HCT116 (cell line): ENCODE measurements at regions not wholly inside any gene's neighbourhood (a gene's known extent, or its start where the extent isn't known, plus 50 kb on each side); places are given as distances from the start of the nearest gene placed in this dataset.

Experiments
- ATAC-seq: fragments of 200-7000 bp; cut with Tn5 transposase; 2 replicates; pipeline ENCODE4 v1.9.1; 2020; ENCODE audit warnings: mild to moderate bottlenecking, moderate library complexity
- BruUV-seq: library from RNA; stranded (reverse); fragments of 400-500 nt; replicated peaks from 2 replicates; lab custom pipeline; 2021; lab: Mats Ljungman, UMichigan
- CTCF ChIA-PET: fragments of 300-600 bp; sonication (Branson Sonifier 250); formaldehyde crosslinking; loops from one replicate; lab custom pipeline; 2021; ENCODE audit warnings: antibody characterized with exemption; lab: Charles Lee
- POLR2A ChIA-PET: fragments of 300-600, 350-600 bp; sonication (Branson Sonifier 250); formaldehyde crosslinking; loops from one replicate; lab custom pipeline; 2021; ENCODE audit warnings: antibody characterized with exemption; lab: Charles Lee
- RAD21 ChIA-PET, 2 experiments: fragments of 300-600 bp; sonication (Branson Sonifier 250); formaldehyde crosslinking; loops; one replicate each; lab custom pipeline; 2023; ENCODE audit warnings: low total read pairs in 2 of 2; ENCODE audit not compliant: uncharacterized antibody in 2 of 2, unreplicated experiment in 2 of 2, low non-redundant PET in 1 of 2; lab: Charles Lee
- DNase-seq: peaks from one replicate; pipeline ENCODE4 v3.0.0-alpha.2; 2010; ENCODE audit warnings: low read depth, low spot score
- H2AFZ ChIP-seq: fragments of 200-600 bp; shearing (Covaris generic), sonication (generic); 2 replicates; pipeline ENCODE4 v1.6.1; 2017; ENCODE audit warnings: low read depth, mixed run types, mixed read lengths, antibody characterized with exemption, low read length; ENCODE audit not compliant: poor library complexity, severe bottlenecking
- H3K27ac ChIP-seq: 2 replicates; pipeline ENCODE4 v1.5.1; 2012; ENCODE audit warnings: low read depth, low read length
- H3K27me3 ChIP-seq: fragments of 200-600 bp; sonication (generic); 2 replicates; pipeline ENCODE4 v1.6.1; 2016; ENCODE audit warnings: mixed run types, low read length, mixed read lengths; ENCODE audit not compliant: insufficient read depth
- H3K36me3 ChIP-seq, 2 experiments: fragments of 200-500 bp in 1 of 2; fragments of 200-600 bp in 1 of 2; sonication (Bioruptor generic) in 1 of 2; sonication (generic) in 1 of 2; 2 replicates each; pipeline versions ENCODE4 v1.5.1 to v1.6.1; 2014 to 2016; ENCODE audit warnings: low read length in 2 of 2, inconsistent platforms in 1 of 2, mixed read lengths in 1 of 2, mixed run types in 1 of 2; ENCODE audit not compliant: insufficient read depth in 2 of 2, control insufficient read depth in 1 of 2
- H3K4me1 ChIP-seq, 2 experiments: fragments of 200-600 bp in 1 of 2; sonication (generic) in 1 of 2; 2 replicates each; pipeline versions ENCODE4 v1.5.1 to v1.6.1; 2012 to 2017; ENCODE audit warnings: low read length in 2 of 2, inconsistent platforms in 1 of 2, mild to moderate bottlenecking in 1 of 2, mixed read lengths in 1 of 2, mixed run types in 1 of 2, moderate library complexity in 1 of 2; ENCODE audit not compliant: insufficient read depth in 2 of 2, control insufficient read depth in 1 of 2
- H3K4me2 ChIP-seq: fragments of 200-600 bp; sonication (generic); 2 replicates; pipeline ENCODE4 v1.6.1; 2017; ENCODE audit warnings: mixed run types, low read length, mixed read lengths
- H3K4me3 ChIP-seq, 2 experiments: fragments of 200-600 bp in 1 of 2; sonication (generic) in 1 of 2; replicated peaks in 1 of 2; 2 replicates each; pipeline ENCODE4 v1.5.1; 2011 to 2016; ENCODE audit warnings: low read length in 2 of 2, control low read depth in 1 of 2, low read depth in 1 of 2, mild to moderate bottlenecking in 1 of 2, mixed read lengths in 1 of 2, mixed run types in 1 of 2
- H3K79me2 ChIP-seq: fragments of 200-600 bp; sonication (generic); 2 replicates; pipeline ENCODE4 v1.6.1; 2017; ENCODE audit warnings: mild to moderate bottlenecking, mixed run types, low read length, moderate library complexity, mixed read lengths; ENCODE audit not compliant: insufficient read depth
- H3K9ac ChIP-seq: fragments of 200-600 bp; sonication (generic); 2 replicates; pipeline ENCODE4 v1.6.1; 2016; ENCODE audit warnings: low read length, mixed read lengths
- H3K9me2 ChIP-seq: fragments of 200-600 bp; sonication (generic), shearing (Covaris generic); 2 replicates; pipeline ENCODE4 v1.6.1; 2017; ENCODE audit warnings: mixed run types, mild to moderate bottlenecking, moderate library complexity; ENCODE audit not compliant: insufficient read depth
- H3K9me3 ChIP-seq, 2 experiments: fragments of 200-500 bp in 1 of 2; fragments of 200-600 bp in 1 of 2; sonication (Bioruptor generic) in 1 of 2; sonication (generic) in 1 of 2; 2 replicates each; pipeline ENCODE4 v1.6.1; 2014 to 2017; ENCODE audit warnings: low read length in 2 of 2, mixed read lengths in 2 of 2, inconsistent platforms in 1 of 2, low read depth in 1 of 2, mild to moderate bottlenecking in 1 of 2, mixed run types in 1 of 2, moderate library complexity in 1 of 2; ENCODE audit not compliant: control insufficient read depth in 1 of 2, insufficient read depth in 1 of 2
- H4K20me1 ChIP-seq: fragments of 200-600 bp; sonication (generic), shearing (Covaris generic); 2 replicates; pipeline ENCODE4 v1.6.1; 2017; ENCODE audit warnings: mixed run types, mild to moderate bottlenecking, moderate library complexity; ENCODE audit not compliant: insufficient read depth
- CBX3 ChIP-seq: IDR thresholded peaks from 2 replicates; pipeline ENCODE4 v1.6.1; 2012; ENCODE audit warnings: low read depth
- CEBPB ChIP-seq: IDR thresholded peaks from 2 replicates; pipeline ENCODE4 v1.6.1; 2012; ENCODE audit warnings: low read depth
- EGR1 ChIP-seq: IDR thresholded peaks from 2 replicates; pipeline ENCODE4 v1.6.1; 2012; ENCODE audit warnings: low read depth
- ELF1 ChIP-seq: IDR thresholded peaks from 2 replicates; pipeline ENCODE4 v1.6.1; 2012; ENCODE audit warnings: low read depth, borderline replicate concordance
- EZH2 ChIP-seq: fragments of 200-600 bp; sonication (generic); IDR thresholded peaks from 2 replicates; pipeline ENCODE4 v1.6.1; 2017; ENCODE audit warnings: antibody characterized with exemption, mixed run types
- EZH2phosphoT487 ChIP-seq: fragments of 200-600 bp; IDR thresholded peaks from 2 replicates; pipeline ENCODE4 v1.6.1; 2018; ENCODE audit warnings: antibody characterized with exemption, borderline replicate concordance
- JUND ChIP-seq: IDR thresholded peaks from 2 replicates; pipeline ENCODE4 v1.6.1; 2012
- POLR2A ChIP-seq: IDR thresholded peaks from 2 replicates; pipeline ENCODE4 v1.7.0; 2011; ENCODE audit warnings: borderline replicate concordance; ENCODE audit not compliant: insufficient read depth, insufficient read length; ENCODE audit errors: extremely low read depth
- POLR2AphosphoS5 ChIP-seq: IDR thresholded peaks from 2 replicates; pipeline ENCODE4 v1.6.1; 2011; ENCODE audit warnings: mild to moderate bottlenecking, low read depth, low read length, moderate library complexity
- RAD21 ChIP-seq: IDR thresholded peaks from 2 replicates; pipeline ENCODE4 v1.6.1; 2012; ENCODE audit warnings: low read depth, mild to moderate bottlenecking
- SIN3A ChIP-seq: IDR thresholded peaks from 2 replicates; pipeline ENCODE4 v1.6.1; 2012; ENCODE audit warnings: low read depth
- SP1 ChIP-seq: IDR thresholded peaks from 2 replicates; pipeline ENCODE4 v1.6.1; 2012; ENCODE audit warnings: low read depth
- SRF ChIP-seq: IDR thresholded peaks from 2 replicates; pipeline ENCODE4 v1.6.1; 2012; ENCODE audit warnings: low read depth
- TCF7L2 ChIP-seq: IDR thresholded peaks from 2 replicates; pipeline ENCODE4 v1.7.0; 2011; ENCODE audit warnings: borderline replicate concordance, inconsistent platforms; ENCODE audit not compliant: insufficient read depth, insufficient read length; ENCODE audit errors: extremely low read depth
- YY1 ChIP-seq: IDR thresholded peaks from 2 replicates; pipeline ENCODE4 v1.6.1; 2011; ENCODE audit warnings: low read length, low read depth, moderate library complexity, mild to moderate bottlenecking; ENCODE audit not compliant: insufficient replicate concordance; ENCODE audit errors: extremely low read depth
- ZFX ChIP-seq: fragments of 450-650 bp; IDR thresholded peaks from 2 replicates; pipeline ENCODE4 v1.6.1; 2017
- intact Hi-C: fragments of 100-400 bp; cut with micrococcal nuclease; formaldehyde crosslinking; loops from 2 replicates; pipeline ENCODE4 v1.10.0; 2022
- TF ChIP-seq, protein P1 (sequence below), 3 experiments: fragments of 200-600 bp in 1 of 3; sonication (generic) in 1 of 3; IDR thresholded peaks in 2 of 3; conservative IDR thresholded peaks in 1 of 3; 2 replicates each; pipeline ENCODE4 v1.5.1; 2012 to 2017; ENCODE audit warnings: low read depth in 2 of 3, low read length in 2 of 3, antibody characterized with exemption in 1 of 3, borderline replicate concordance in 1 of 3, control low read depth in 1 of 3, mild to moderate bottlenecking in 1 of 3, mixed read lengths in 1 of 3, mixed run types in 1 of 3, moderate library complexity in 1 of 3; ENCODE audit not compliant: insufficient read depth in 1 of 3
- TF ChIP-seq, protein P2 (sequence below): IDR thresholded peaks from 2 replicates; pipeline ENCODE4 v1.6.1; 2011; ENCODE audit warnings: mild to moderate bottlenecking, low read length, moderate library complexity; ENCODE audit not compliant: insufficient replicate concordance; ENCODE audit errors: extremely low read depth

DNA sequence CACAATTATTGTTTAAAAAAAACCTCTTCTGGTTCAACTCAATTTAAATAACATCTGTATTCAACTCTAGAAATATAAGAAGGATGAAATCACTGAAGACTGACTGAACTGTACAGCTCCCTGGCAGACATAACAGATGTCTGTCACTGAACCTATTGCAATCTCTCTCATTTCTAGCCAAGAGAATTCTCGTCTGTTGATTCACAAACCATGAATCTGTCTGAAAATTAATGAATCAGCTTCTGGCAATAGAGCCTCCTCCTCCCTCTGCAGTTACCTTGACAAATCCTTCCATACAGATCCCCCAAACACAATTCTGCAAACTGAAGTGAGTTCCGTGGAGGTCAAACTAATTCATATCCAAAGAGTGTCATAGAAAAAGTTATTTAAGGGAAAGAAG lies 561.4 kb downstream of the PYDC2 start:
- no peak for DNase-seq
- TF ChIP-seq, protein P1, sequence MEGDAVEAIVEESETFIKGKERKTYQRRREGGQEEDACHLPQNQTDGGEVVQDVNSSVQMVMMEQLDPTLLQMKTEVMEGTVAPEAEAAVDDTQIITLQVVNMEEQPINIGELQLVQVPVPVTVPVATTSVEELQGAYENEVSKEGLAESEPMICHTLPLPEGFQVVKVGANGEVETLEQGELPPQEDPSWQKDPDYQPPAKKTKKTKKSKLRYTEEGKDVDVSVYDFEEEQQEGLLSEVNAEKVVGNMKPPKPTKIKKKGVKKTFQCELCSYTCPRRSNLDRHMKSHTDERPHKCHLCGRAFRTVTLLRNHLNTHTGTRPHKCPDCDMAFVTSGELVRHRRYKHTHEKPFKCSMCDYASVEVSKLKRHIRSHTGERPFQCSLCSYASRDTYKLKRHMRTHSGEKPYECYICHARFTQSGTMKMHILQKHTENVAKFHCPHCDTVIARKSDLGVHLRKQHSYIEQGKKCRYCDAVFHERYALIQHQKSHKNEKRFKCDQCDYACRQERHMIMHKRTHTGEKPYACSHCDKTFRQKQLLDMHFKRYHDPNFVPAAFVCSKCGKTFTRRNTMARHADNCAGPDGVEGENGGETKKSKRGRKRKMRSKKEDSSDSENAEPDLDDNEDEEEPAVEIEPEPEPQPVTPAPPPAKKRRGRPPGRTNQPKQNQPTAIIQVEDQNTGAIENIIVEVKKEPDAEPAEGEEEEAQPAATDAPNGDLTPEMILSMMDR (IDR thresholded peaks at IDR 0.05 in 2 of 3, conservative IDR thresholded peaks at IDR 0.05 in 1 of 3; ENCODE audit: borderline replicate concordance in 1 of 3, insufficient read depth in 1 of 3, low read depth in 2 of 3, low read length in 2 of 3): no peak
- TF ChIP-seq SRF (no peak), POLR2AphosphoS5 (no peak), ELF1 (no peak), TCF7L2 (no peak), POLR2A (no peak), YY1 (no peak)
- TF ChIP-seq, all 23 proteins: peak for 0
- no peak overlapping the region for H3K4me3 ChIP-seq
- intact Hi-C loops: no loop called here
- no peak overlapping the region for H3K4me2 ChIP-seq
- H3K9ac ChIP-seq: no peak overlapping the region
- H4K20me1 ChIP-seq: no peaks in the 10 kb centered on the region
- no peak overlapping the region for H2AFZ ChIP-seq
- ChIA-PET POLR2A (no interaction called here), CTCF (no interaction called here), RAD21 (no interaction called here)
- no peaks in the 10 kb centered on the region; the same call in 1 of the 2 replicates for H3K9me2 ChIP-seq
- ATAC-seq: no peak
- H3K9me3 ChIP-seq: no peaks in the 10 kb centered on the region
- H3K36me3 ChIP-seq: no peaks in the 10 kb centered on the region
- H3K4me1 ChIP-seq: no peaks in the 10 kb centered on the region
- BruUV-seq: no TSS peak
- H3K79me2 ChIP-seq: no peaks in the 10 kb centered on the region
- H3K27ac ChIP-seq: no peak overlapping the region
- no peaks in the 10 kb centered on the region for H3K27me3 ChIP-seq

DNA sequence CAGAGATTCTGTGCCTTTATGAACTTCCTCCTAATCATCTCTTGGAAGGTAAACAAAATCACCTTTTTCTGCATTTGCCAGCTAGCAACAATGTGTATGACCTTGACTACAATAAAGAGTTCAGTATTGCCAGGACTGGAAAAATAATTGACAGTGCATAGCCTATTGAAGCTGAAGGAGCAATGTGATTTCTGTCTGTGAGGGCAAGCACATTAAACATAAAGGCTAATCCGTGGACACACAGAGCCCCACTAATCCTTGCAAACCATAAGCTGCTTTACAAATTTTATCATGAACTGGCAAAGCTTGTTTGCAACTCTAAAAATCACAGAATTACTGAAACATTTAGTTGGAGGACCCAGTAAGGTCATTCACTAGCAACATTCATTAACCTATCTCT lies 563.8 kb downstream of the PYDC2 start:
- H3K9me2 ChIP-seq: no peaks in the 10 kb centered on the region
- ChIA-PET CTCF (no interaction called here), RAD21 (no interaction called here), POLR2A (no interaction called here)
- ATAC-seq (no peak), DNase-seq (no peak)
- H3K27ac ChIP-seq: no peak overlapping the region
- no peaks in the 10 kb centered on the region for H3K36me3 ChIP-seq
- intact Hi-C loops: no loop called here
- H3K4me2 ChIP-seq: no peak overlapping the region
- H3K9me3 ChIP-seq: no peaks in the 10 kb centered on the region
- no peak overlapping the region for H3K9ac ChIP-seq
- H3K27me3 ChIP-seq: no peaks in the 10 kb centered on the region
- no peaks in the 10 kb centered on the region for H3K79me2 ChIP-seq
- H3K4me1 ChIP-seq: no peaks in the 10 kb centered on the region
- no peak overlapping the region for H2AFZ ChIP-seq
- BruUV-seq: no TSS peak
- H4K20me1 ChIP-seq: no peaks in the 10 kb centered on the region
- H3K4me3 ChIP-seq: no peak overlapping the region
- TF ChIP-seq, protein P2, sequence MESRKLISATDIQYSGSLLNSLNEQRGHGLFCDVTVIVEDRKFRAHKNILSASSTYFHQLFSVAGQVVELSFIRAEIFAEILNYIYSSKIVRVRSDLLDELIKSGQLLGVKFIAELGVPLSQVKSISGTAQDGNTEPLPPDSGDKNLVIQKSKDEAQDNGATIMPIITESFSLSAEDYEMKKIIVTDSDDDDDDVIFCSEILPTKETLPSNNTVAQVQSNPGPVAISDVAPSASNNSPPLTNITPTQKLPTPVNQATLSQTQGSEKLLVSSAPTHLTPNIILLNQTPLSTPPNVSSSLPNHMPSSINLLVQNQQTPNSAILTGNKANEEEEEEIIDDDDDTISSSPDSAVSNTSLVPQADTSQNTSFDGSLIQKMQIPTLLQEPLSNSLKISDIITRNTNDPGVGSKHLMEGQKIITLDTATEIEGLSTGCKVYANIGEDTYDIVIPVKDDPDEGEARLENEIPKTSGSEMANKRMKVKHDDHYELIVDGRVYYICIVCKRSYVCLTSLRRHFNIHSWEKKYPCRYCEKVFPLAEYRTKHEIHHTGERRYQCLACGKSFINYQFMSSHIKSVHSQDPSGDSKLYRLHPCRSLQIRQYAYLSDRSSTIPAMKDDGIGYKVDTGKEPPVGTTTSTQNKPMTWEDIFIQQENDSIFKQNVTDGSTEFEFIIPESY: no peak
- no peak for TF ChIP-seq CBX3
- TF ChIP-seq EZH2: no peak
- no peak for TF ChIP-seq ELF1
- TF ChIP-seq EZH2phosphoT487: no peak
- no peak for TF ChIP-seq SIN3A
- TF ChIP-seq RAD21: no peak
- no peak for TF ChIP-seq SP1
- no peak for TF ChIP-seq JUND
- TF ChIP-seq SRF: no peak
- TF ChIP-seq EGR1: no peak
- TF ChIP-seq POLR2A: no peak
- no peak for TF ChIP-seq CEBPB
- TF ChIP-seq TCF7L2: no peak
- no peak for TF ChIP-seq ZFX
